ENCODE measurements at regions not wholly inside any gene's neighbourhood (a gene's known extent, or its start where the extent isn't known, plus 50 kb on each side); places are given as distances from the start of the nearest gene placed in this dataset.

DNA sequence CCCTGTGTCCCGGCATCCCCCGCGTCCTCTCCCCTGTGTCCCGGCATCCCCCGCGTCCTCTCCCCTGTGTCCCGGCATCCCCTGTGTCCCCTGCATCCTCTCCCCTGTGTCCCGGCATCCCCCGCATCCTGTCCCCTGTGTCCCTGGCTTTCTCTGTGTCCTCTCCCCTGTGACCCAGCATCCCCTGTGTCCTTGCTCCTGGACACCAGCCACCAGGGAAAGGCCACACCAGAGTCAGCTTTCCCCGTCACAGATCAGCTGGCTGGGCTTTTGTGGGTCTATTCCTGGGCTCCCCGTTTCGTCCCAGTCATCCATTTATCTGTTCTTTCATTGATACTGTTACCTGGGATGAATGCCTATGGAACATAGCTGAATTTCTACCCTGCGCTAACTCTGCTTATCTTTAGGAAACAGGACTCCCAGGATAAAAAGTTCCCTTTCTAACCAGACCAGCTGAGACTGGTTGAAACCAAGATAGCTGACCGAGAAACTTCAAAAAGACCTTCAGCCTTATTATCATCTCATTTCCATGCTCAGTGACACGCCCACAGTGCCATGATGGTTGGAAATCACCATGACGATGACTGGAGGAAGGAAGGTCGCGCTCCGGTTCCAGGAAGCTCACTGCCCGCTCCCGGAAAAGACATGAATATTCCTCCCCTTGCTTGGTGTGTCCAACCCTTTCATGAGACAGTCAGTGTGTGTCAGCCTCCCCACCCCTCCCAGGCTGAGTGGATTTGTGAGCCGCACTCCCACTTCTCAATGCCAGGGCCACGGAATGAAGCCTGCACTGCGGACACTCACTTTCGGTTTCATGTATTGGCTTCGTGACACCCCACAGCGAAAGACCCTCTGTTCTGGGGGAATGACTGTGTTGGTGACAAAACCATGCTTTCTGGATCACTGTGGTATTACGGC lies 276.4 kb upstream of the SFSWAP start (continued):
- TF ChIP-seq HIVEP1 (CRISPR knock-in tag; IDR thresholded peaks at IDR 0.05) (no peak), NRF1 (conservative IDR thresholded peaks at IDR 0.05 in 1 of 2, IDR thresholded peaks at IDR 0.05 in 1 of 2) (peak; percentile 67 to 72), PHB (CRISPR knock-in tag; IDR thresholded peaks at IDR 0.05) (no peak), SIN3A (IDR thresholded peaks at IDR 0.05; ENCODE audit: borderline replicate concordance in 2 of 2, control insufficient read depth in 1 of 2, low read depth in 2 of 2, low read length in 2 of 2) (no peak)
- TF ChIP-seq, protein P1, sequence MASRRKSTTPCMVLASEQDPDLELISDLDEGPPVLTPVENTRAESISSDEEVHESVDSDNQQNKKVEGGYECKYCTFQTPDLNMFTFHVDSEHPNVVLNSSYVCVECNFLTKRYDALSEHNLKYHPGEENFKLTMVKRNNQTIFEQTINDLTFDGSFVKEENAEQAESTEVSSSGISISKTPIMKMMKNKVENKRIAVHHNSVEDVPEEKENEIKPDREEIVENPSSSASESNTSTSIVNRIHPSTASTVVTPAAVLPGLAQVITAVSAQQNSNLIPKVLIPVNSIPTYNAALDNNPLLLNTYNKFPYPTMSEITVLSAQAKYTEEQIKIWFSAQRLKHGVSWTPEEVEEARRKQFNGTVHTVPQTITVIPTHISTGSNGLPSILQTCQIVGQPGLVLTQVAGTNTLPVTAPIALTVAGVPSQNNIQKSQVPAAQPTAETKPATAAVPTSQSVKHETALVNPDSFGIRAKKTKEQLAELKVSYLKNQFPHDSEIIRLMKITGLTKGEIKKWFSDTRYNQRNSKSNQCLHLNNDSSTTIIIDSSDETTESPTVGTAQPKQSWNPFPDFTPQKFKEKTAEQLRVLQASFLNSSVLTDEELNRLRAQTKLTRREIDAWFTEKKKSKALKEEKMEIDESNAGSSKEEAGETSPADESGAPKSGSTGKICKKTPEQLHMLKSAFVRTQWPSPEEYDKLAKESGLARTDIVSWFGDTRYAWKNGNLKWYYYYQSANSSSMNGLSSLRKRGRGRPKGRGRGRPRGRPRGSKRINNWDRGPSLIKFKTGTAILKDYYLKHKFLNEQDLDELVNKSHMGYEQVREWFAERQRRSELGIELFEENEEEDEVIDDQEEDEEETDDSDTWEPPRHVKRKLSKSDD (conservative IDR thresholded peaks at IDR 0.05; ENCODE audit: low read length), result no peak
- TF ChIP-seq, protein P2, sequence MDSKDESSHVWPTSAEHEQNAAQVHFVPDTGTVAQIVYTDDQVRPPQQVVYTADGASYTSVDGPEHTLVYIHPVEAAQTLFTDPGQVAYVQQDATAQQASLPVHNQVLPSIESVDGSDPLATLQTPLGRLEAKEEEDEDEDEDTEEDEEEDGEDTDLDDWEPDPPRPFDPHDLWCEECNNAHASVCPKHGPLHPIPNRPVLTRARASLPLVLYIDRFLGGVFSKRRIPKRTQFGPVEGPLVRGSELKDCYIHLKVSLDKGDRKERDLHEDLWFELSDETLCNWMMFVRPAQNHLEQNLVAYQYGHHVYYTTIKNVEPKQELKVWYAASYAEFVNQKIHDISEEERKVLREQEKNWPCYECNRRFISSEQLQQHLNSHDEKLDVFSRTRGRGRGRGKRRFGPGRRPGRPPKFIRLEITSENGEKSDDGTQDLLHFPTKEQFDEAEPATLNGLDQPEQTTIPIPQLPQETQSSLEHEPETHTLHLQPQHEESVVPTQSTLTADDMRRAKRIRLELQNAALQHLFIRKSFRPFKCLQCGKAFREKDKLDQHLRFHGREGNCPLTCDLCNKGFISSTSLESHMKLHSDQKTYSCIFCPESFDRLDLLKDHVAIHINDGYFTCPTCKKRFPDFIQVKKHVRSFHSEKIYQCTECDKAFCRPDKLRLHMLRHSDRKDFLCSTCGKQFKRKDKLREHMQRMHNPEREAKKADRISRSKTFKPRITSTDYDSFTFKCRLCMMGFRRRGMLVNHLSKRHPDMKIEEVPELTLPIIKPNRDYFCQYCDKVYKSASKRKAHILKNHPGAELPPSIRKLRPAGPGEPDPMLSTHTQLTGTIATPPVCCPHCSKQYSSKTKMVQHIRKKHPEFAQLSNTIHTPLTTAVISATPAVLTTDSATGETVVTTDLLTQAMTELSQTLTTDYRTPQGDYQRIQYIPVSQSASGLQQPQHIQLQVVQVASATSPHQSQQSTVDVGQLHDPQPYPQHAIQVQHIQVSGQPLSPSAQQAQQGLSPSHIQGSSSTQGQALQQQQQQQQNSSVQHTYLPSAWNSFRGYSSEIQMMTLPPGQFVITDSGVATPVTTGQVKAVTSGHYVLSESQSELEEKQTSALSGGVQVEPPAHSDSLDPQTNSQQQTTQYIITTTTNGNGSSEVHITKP (IDR thresholded peaks at IDR 0.05; ENCODE audit: partially characterized antibody), result peak; percentile 70
- TF ChIP-seq, protein P3, sequence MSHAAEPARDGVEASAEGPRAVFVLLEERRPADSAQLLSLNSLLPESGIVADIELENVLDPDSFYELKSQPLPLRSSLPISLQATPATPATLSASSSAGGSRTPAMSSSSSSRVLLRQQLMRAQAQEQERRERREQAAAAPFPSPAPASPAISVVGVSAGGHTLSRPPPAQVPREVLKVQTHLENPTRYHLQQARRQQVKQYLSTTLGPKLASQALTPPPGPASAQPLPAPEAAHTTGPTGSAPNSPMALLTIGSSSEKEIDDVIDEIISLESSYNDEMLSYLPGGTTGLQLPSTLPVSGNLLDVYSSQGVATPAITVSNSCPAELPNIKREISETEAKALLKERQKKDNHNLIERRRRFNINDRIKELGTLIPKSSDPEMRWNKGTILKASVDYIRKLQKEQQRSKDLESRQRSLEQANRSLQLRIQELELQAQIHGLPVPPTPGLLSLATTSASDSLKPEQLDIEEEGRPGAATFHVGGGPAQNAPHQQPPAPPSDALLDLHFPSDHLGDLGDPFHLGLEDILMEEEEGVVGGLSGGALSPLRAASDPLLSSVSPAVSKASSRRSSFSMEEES (CRISPR knock-in tag; IDR thresholded peaks at IDR 0.05), result no peak
